HEK293 (cell line): ENCODE measurements at regions not wholly inside any gene's neighbourhood (a gene's known extent, or its start where the extent isn't known, plus 50 kb on each side); places are given as distances from the start of the nearest gene placed in this dataset.

ENCODE experiments used
- CTCF ChIA-PET: fragments of 350-600 bp; formaldehyde crosslinking; extraction: SDS; loops from one replicate; lab custom pipeline; 2021; ENCODE audit warnings: antibody characterized with exemption; lab: Yijun Ruan, JAX
- POLR2A ChIA-PET: fragments of 300-600 bp; formaldehyde crosslinking; extraction: SDS; loops from one replicate; lab custom pipeline; 2020; ENCODE audit warnings: antibody characterized with exemption, inconsistent platforms; lab: Yijun Ruan, JAX
- H3K27ac ChIP-seq: fragments of 200-500 bp; sonication (Bioruptor generic); 2 replicates; pipeline ENCODE4 v1.5.1; 2014; ENCODE audit warnings: low read depth, low read length, control low read depth, inconsistent platforms; ENCODE audit errors: extremely low read depth
- H3K36me3 ChIP-seq, 2 experiments: fragments of 200-500 bp in 1 of 2; sonication (Bioruptor generic) in 1 of 2; 1 replicate in 1 of 2; 2 replicates in 1 of 2; pipeline ENCODE4 v1.5.1; 2014 to 2017; ENCODE audit warnings: inconsistent platforms in 2 of 2, low read length in 2 of 2; ENCODE audit not compliant: control insufficient read depth in 2 of 2, insufficient read depth in 1 of 2
- H3K4me1 ChIP-seq: fragments of 200-500 bp; sonication (Bioruptor generic); 2 replicates; pipeline ENCODE4 v1.5.1; 2014; ENCODE audit warnings: mild to moderate bottlenecking, low read length, inconsistent platforms; ENCODE audit not compliant: control insufficient read depth, insufficient read depth
- H3K4me3 ChIP-seq: 2 replicates; pipeline ENCODE4 v1.5.1; 2011; ENCODE audit warnings: low read depth, mild to moderate bottlenecking, control low read depth, low read length, moderate library complexity
- H3K9me3 ChIP-seq: fragments of 200-500 bp; sonication (Bioruptor generic); 2 replicates; pipeline ENCODE4 v1.5.1; 2014; ENCODE audit warnings: low read depth, low read length, inconsistent platforms; ENCODE audit not compliant: control insufficient read depth, insufficient read depth
- BCL11A ChIP-seq: fragments of 450-650 bp; formaldehyde crosslinking; IDR thresholded peaks from 2 replicates; pipeline ENCODE4 v1.5.1; 2016; ENCODE audit warnings: low read depth, missing biosample characterization, missing genetic modification characterization
- MEIS1 ChIP-seq: sonication (generic); formaldehyde crosslinking; IDR thresholded peaks from 2 replicates; pipeline ENCODE4 v1.8.1; 2022; ENCODE audit warnings: missing genetic modification reagents, mild to moderate bottlenecking, borderline replicate concordance
- MYNN ChIP-seq: fragments of 450-650 bp; formaldehyde crosslinking; IDR thresholded peaks from 2 replicates; pipeline ENCODE4 v1.5.1; 2016; ENCODE audit warnings: missing biosample characterization, missing genetic modification characterization, borderline replicate concordance
- PRDM1 ChIP-seq: fragments of 450-650 bp; formaldehyde crosslinking; IDR thresholded peaks from 2 replicates; pipeline ENCODE4; 2016; ENCODE audit warnings: missing biosample characterization, missing genetic modification characterization
- ZNF112 ChIP-seq: fragments of 450-650 bp; formaldehyde crosslinking; IDR thresholded peaks from 2 replicates; pipeline ENCODE4 v1.5.0; 2017; ENCODE audit warnings: missing biosample characterization, missing genetic modification characterization
- ZNF114 ChIP-seq: fragments of 450-650 bp; formaldehyde crosslinking; IDR thresholded peaks from 2 replicates; pipeline ENCODE4 v1.5.0; 2017; ENCODE audit warnings: missing biosample characterization, missing genetic modification characterization
- ZNF148 ChIP-seq: fragments of 450-650 bp; formaldehyde crosslinking; IDR thresholded peaks from 2 replicates; pipeline ENCODE4 v1.5.0; 2017; ENCODE audit warnings: missing biosample characterization, missing genetic modification characterization, borderline replicate concordance
- ZNF184 ChIP-seq: fragments of 450-650 bp; IDR thresholded peaks from 2 replicates; pipeline ENCODE4 v1.5.1; 2018; ENCODE audit warnings: missing biosample characterization, mild to moderate bottlenecking, missing genetic modification characterization
- ZNF223 ChIP-seq: fragments of 450-650 bp; formaldehyde crosslinking; IDR thresholded peaks from 2 replicates; pipeline ENCODE4 v1.5.1; 2016; ENCODE audit warnings: missing biosample characterization, missing genetic modification characterization
- ZNF248 ChIP-seq: fragments of 450-650 bp; formaldehyde crosslinking; IDR thresholded peaks from 2 replicates; pipeline ENCODE4 v1.5.1; 2017; ENCODE audit warnings: missing biosample characterization, missing genetic modification characterization
- ZNF335 ChIP-seq: fragments of 450-650 bp; formaldehyde crosslinking; conservative IDR thresholded peaks from 2 replicates; pipeline ENCODE4 v1.5.1; 2016; ENCODE audit warnings: missing biosample characterization, missing genetic modification characterization
- ZNF391 ChIP-seq: fragments of 450-650 bp; formaldehyde crosslinking; IDR thresholded peaks from 2 replicates; pipeline ENCODE4 v1.5.1; 2016; ENCODE audit warnings: low read depth, missing biosample characterization, missing genetic modification characterization, borderline replicate concordance
- ZNF416 ChIP-seq: fragments of 450-650 bp; formaldehyde crosslinking; IDR thresholded peaks from 2 replicates; pipeline ENCODE4 v1.5.1; 2016; ENCODE audit warnings: missing biosample characterization, missing genetic modification characterization
- ZNF521 ChIP-seq: fragments of 450-650 bp; formaldehyde crosslinking; IDR thresholded peaks from 2 replicates; pipeline ENCODE4 v1.5.1; 2017; ENCODE audit warnings: missing biosample characterization, mild to moderate bottlenecking, missing genetic modification characterization
- ZNF560 ChIP-seq: fragments of 450-650 bp; formaldehyde crosslinking; IDR thresholded peaks from 2 replicates; pipeline ENCODE4 v1.5.1; 2017; ENCODE audit warnings: missing biosample characterization, missing genetic modification characterization, borderline replicate concordance
- ZNF670 ChIP-seq: fragments of 450-650 bp; formaldehyde crosslinking; IDR thresholded peaks from 2 replicates; pipeline ENCODE4 v1.5.1; 2016; ENCODE audit warnings: missing biosample characterization, missing genetic modification characterization, low read depth
- ZNF837 ChIP-seq: fragments of 450-650 bp; formaldehyde crosslinking; IDR thresholded peaks from 2 replicates; pipeline ENCODE4 v1.5.1; 2016; ENCODE audit warnings: missing biosample characterization, missing genetic modification characterization
- ZNF843 ChIP-seq: fragments of 450-650 bp; formaldehyde crosslinking; IDR thresholded peaks from 2 replicates; pipeline ENCODE4 v1.5.1; 2016; ENCODE audit warnings: missing biosample characterization, missing genetic modification characterization
- ZSCAN4 ChIP-seq: fragments of 450-650 bp; formaldehyde crosslinking; IDR thresholded peaks from 2 replicates; pipeline ENCODE4 v1.5.1; 2017; ENCODE audit warnings: missing biosample characterization, missing genetic modification characterization
- TF ChIP-seq, protein P1 (sequence below): fragments of 450-650 bp; formaldehyde crosslinking; IDR thresholded peaks from 2 replicates; pipeline ENCODE4 v1.5.1; 2016; ENCODE audit warnings: missing biosample characterization, missing genetic modification characterization, borderline replicate concordance
- TF ChIP-seq, protein P2 (sequence below): fragments of 450-650 bp; formaldehyde crosslinking; IDR thresholded peaks from 2 replicates; pipeline ENCODE4 v1.5.1; 2016; ENCODE audit warnings: missing biosample characterization, missing genetic modification characterization

- ChIA-PET POLR2A (no interaction called here), CTCF (interaction anchor here (1.6 kb wide), 1 partner anchor 9 kb away, joined by 5 read pairs; no protein-coding TSS in a partner anchor)
- H3K27ac ChIP-seq, result no peak overlapping the region
- H3K9me3 ChIP-seq, result no peaks in the 10 kb centered on the region
- no peaks in the 10 kb centered on the region for H3K36me3 ChIP-seq
- no peak for TF ChIP-seq ZNF223
- TF ChIP-seq MEIS1 (CRISPR knock-in tag), result no peak
- no peak for TF ChIP-seq ZNF335
- TF ChIP-seq, all 188 proteins: peak for 0
- no peaks in the 10 kb centered on the region for H3K4me1 ChIP-seq
- H3K4me3 ChIP-seq, result no peak overlapping the region
These were observed 99.9 kb upstream of the KLHL13 start for GRCh38 chrX:118216509-118216908.

- CTCF ChIA-PET, result no interaction called here
- no peak overlapping the region for H3K4me3 ChIP-seq
- TF ChIP-seq ZSCAN4 (peak; percentile 98), ZNF391 (tag by site-specific recombination) (no peak), ZNF670 (tag by site-specific recombination) (0 out of 2 replicates have a peak, but pooled peaks have one; percentile 20), ZNF114 (tag by site-specific recombination) (peak; percentile 77; the same call in 1 of the 2 replicates), ZNF248 (tag by site-specific recombination) (peak; percentile 69; the same call in 1 of the 2 replicates), ZNF837 (tag by site-specific recombination) (peak; percentile 19; the same call in 1 of the 2 replicates), ZNF843 (tag by site-specific recombination) (no peak), ZNF112 (0 out of 2 replicates have a peak, but pooled peaks have one; percentile 7), ZNF521 (tag by site-specific recombination) (peak; percentile 41; the same call in 1 of the 2 replicates)
- TF ChIP-seq, protein P1, sequence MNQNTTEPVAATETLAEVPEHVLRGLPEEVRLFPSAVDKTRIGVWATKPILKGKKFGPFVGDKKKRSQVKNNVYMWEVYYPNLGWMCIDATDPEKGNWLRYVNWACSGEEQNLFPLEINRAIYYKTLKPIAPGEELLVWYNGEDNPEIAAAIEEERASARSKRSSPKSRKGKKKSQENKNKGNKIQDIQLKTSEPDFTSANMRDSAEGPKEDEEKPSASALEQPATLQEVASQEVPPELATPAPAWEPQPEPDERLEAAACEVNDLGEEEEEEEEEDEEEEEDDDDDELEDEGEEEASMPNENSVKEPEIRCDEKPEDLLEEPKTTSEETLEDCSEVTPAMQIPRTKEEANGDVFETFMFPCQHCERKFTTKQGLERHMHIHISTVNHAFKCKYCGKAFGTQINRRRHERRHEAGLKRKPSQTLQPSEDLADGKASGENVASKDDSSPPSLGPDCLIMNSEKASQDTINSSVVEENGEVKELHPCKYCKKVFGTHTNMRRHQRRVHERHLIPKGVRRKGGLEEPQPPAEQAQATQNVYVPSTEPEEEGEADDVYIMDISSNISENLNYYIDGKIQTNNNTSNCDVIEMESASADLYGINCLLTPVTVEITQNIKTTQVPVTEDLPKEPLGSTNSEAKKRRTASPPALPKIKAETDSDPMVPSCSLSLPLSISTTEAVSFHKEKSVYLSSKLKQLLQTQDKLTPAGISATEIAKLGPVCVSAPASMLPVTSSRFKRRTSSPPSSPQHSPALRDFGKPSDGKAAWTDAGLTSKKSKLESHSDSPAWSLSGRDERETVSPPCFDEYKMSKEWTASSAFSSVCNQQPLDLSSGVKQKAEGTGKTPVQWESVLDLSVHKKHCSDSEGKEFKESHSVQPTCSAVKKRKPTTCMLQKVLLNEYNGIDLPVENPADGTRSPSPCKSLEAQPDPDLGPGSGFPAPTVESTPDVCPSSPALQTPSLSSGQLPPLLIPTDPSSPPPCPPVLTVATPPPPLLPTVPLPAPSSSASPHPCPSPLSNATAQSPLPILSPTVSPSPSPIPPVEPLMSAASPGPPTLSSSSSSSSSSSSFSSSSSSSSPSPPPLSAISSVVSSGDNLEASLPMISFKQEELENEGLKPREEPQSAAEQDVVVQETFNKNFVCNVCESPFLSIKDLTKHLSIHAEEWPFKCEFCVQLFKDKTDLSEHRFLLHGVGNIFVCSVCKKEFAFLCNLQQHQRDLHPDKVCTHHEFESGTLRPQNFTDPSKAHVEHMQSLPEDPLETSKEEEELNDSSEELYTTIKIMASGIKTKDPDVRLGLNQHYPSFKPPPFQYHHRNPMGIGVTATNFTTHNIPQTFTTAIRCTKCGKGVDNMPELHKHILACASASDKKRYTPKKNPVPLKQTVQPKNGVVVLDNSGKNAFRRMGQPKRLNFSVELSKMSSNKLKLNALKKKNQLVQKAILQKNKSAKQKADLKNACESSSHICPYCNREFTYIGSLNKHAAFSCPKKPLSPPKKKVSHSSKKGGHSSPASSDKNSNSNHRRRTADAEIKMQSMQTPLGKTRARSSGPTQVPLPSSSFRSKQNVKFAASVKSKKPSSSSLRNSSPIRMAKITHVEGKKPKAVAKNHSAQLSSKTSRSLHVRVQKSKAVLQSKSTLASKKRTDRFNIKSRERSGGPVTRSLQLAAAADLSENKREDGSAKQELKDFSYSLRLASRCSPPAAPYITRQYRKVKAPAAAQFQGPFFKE, result 0 out of 2 replicates have a peak, but pooled peaks have one; percentile 59
- H3K27ac ChIP-seq, result no peak overlapping the region
- POLR2A ChIA-PET, result no interaction called here
- H3K4me1 ChIP-seq, result no peaks in the 10 kb centered on the region
- no peaks in the 10 kb centered on the region for H3K36me3 ChIP-seq
- no peaks in the 10 kb centered on the region for H3K9me3 ChIP-seq
These were observed 101.5 kb upstream of the KLHL13 start for GRCh38 chrX:118218079-118218478.

GRCh38 chrX:118218940-118219339 lies 102.3 kb upstream of the KLHL13 start:
- Histone ChIP-seq H3K9me3 (no peaks in the 10 kb centered on the region), H3K4me3 (no peak overlapping the region), H3K36me3 (no peaks in the 10 kb centered on the region), H3K4me1 (no peaks in the 10 kb centered on the region), H3K27ac (no peak overlapping the region)
- POLR2A ChIA-PET, result no interaction called here
- CTCF ChIA-PET, result interaction anchor here (0.6 kb wide), 1 partner anchor 82 kb away, joined by 3 read pairs; no protein-coding TSS in a partner anchor
- no peak for TF ChIP-seq PRDM1 (tag by site-specific recombination)
- TF ChIP-seq ZNF112, result no peak
- TF ChIP-seq ZNF560 (tag by site-specific recombination), result no peak
- no peak for TF ChIP-seq ZNF416 (tag by site-specific recombination)
- TF ChIP-seq, protein P2, sequence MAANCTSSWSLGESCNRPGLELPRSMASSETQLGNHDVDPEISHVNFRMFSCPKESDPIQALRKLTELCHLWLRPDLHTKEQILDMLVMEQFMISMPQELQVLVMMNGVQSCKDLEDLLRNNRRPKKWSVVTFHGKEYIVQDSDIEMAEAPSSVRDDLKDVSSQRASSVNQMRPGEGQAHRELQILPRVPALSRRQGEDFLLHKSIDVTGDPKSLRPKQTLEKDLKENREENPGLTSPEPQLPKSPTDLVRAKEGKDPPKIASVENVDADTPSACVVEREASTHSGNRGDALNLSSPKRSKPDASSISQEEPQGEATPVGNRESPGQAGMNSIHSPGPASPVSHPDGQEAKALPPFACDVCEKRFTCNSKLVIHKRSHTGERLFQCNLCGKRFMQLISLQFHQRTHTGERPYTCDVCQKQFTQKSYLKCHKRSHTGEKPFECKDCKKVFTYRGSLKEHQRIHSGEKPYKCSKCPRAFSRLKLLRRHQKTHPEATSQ, result no peak
- TF ChIP-seq ZNF184 (tag by site-specific recombination), result no peak
- TF ChIP-seq ZNF148 (tag by site-specific recombination), result no peak
- no peak for TF ChIP-seq MYNN (tag by site-specific recombination)
- TF ChIP-seq BCL11A (tag by site-specific recombination), result no peak
